Esophagus muscularis mucosa (tissue), 4 donors: ENCODE measurements at regions not wholly inside any gene's neighbourhood (a gene's known extent, or its start where the extent isn't known, plus 50 kb on each side); places are given as distances from the start of the nearest gene placed in this dataset.

Experiments used
- DNase-seq: peaks from one replicate; pipeline ENCODE4 v3.0.0-alpha.2; 2017; ENCODE audit errors: extremely low spot score
- H3K27ac ChIP-seq, 4 donors: fragments of 200-600 bp; sonication (generic); replicated peaks in 1 of 4; 1 replicate in 3 of 4; 2 replicates in 1 of 4; pipeline ENCODE4 v1.5.1; 2016 to 2019; ENCODE audit warnings: mild to moderate bottlenecking in 1 of 4
- H3K27me3 ChIP-seq, 4 donors: fragments of 200-600 bp; sonication (generic); one replicate each; pipeline versions ENCODE4 v1.5.1 to v1.6.0; 2016 to 2019
- H3K36me3 ChIP-seq, 4 donors: fragments of 200-600 bp; sonication (generic); one replicate each; pipeline ENCODE4 v1.5.1; 2016 to 2019
- H3K4me1 ChIP-seq, 4 donors: fragments of 200-600 bp; sonication (generic); one replicate each; pipeline ENCODE4 v1.5.1; 2016 to 2019
- H3K4me3 ChIP-seq, 4 donors: fragments of 200-600 bp; sonication (generic); 1 replicate in 2 of 4; 2 replicates in 2 of 4; pipeline ENCODE4 v1.5.1; 2016 to 2019; ENCODE audit warnings: mild to moderate bottlenecking in 4 of 4, moderate library complexity in 1 of 4
- H3K9me3 ChIP-seq, 4 donors: fragments of 200-600 bp; sonication (generic); 1 replicate in 3 of 4; 2 replicates in 1 of 4; pipeline ENCODE4 v1.5.1; 2016 to 2019
- CTCF ChIP-seq, 3 experiments: fragments of 200-600 bp in 2 of 3; fragments of 450-650 bp in 1 of 3; sonication (generic) in 2 of 3; IDR thresholded peaks; one replicate each; pipeline ENCODE4 v1.5.1; 2017 to 2019; ENCODE audit warnings: antibody characterized with exemption in 3 of 3, mild to moderate bottlenecking in 2 of 3, moderate library complexity in 1 of 3
- EP300 ChIP-seq: sonication (generic); formaldehyde crosslinking; IDR thresholded peaks from one replicate; pipeline ENCODE4 v1.6.1; 2017; ENCODE audit warnings: antibody characterized with exemption
- POLR2A ChIP-seq: fragments of 450-650 bp; IDR thresholded peaks from one replicate; pipeline ENCODE4 v1.6.1; 2017; ENCODE audit warnings: antibody characterized with exemption, moderate library complexity, mild to moderate bottlenecking, low read depth
- POLR2AphosphoS5 ChIP-seq, 2 donors: sonication (generic); formaldehyde crosslinking; IDR thresholded peaks; one replicate each; pipeline ENCODE4 v1.6.1; 2017; ENCODE audit warnings: antibody characterized with exemption in 2 of 2
- WGBS: methylation state at CpG from one replicate; pipeline ENCODE4 v1.1.5; 2018; 5-methylcytosine and 5-hydroxymethylcytosine counted together
- intact Hi-C: fragments of 100-400 bp; cut with DNase I; formaldehyde crosslinking; loops from one replicate; pipeline ENCODE4 v1.15.1; 2023

GRCh38 chr4:148692242-148692641 lies 250.0 kb upstream of the NR3C2 start:
- H3K27me3 ChIP-seq, result no peaks in the 10 kb centered on the region
- H3K27ac ChIP-seq, result peak overlapping the region in 1 of 4 donors; percentile 24
- intact Hi-C loops, result no loop called here
- no peaks in the 10 kb centered on the region for H3K36me3 ChIP-seq
- H3K4me1 ChIP-seq, result peaks cover 0 to 7% (median 2%) of the 10 kb centered on the region in 4 donors
- no peaks in the 10 kb centered on the region for H3K9me3 ChIP-seq
- TF ChIP-seq CTCF (IDR thresholded peaks at IDR 0.05) (no peak), POLR2AphosphoS5 (IDR thresholded peaks at IDR 0.05) (peak in 1 of 2 donors; percentile 61), EP300 (no peak), POLR2A (no peak)
- no peak overlapping the region for H3K4me3 ChIP-seq
- 51% methylated on average over 7 of the region's 7 CpGs for WGBS
- DNase-seq, result no peak

GRCh38 chr4:148686449-148686848 lies 244.2 kb upstream of the NR3C2 start:
- Histone ChIP-seq H3K4me3 (no peak overlapping the region), H3K9me3 (no peaks in the 10 kb centered on the region), H3K27ac (no peak overlapping the region), H3K4me1 (no peaks in the 10 kb centered on the region), H3K27me3 (no peaks in the 10 kb centered on the region), H3K36me3 (no peaks in the 10 kb centered on the region)
- WGBS, result 78% methylated on average over 3 of the region's 3 CpGs
- no peak for TF ChIP-seq POLR2A
- TF ChIP-seq POLR2AphosphoS5 (IDR thresholded peaks at IDR 0.05), result no peak
- no peak for TF ChIP-seq EP300
- TF ChIP-seq CTCF (IDR thresholded peaks at IDR 0.05), result no peak
- DNase-seq, result no peak
- intact Hi-C loops, result no loop called here

- DNase-seq, result no peak
- Histone ChIP-seq H3K27ac (no peak overlapping the region), H3K27me3 (no peaks in the 10 kb centered on the region), H3K9me3 (no peaks in the 10 kb centered on the region), H3K36me3 (no peaks in the 10 kb centered on the region), H3K4me1 (no peaks in the 10 kb centered on the region), H3K4me3 (no peak overlapping the region)
- no peak for TF ChIP-seq POLR2A
- no peak for TF ChIP-seq POLR2AphosphoS5 (IDR thresholded peaks at IDR 0.05)
- no peak for TF ChIP-seq EP300
- no peak for TF ChIP-seq CTCF (IDR thresholded peaks at IDR 0.05)
- intact Hi-C loops, result no loop called here
- 100% methylated on average over 1 of the region's 1 CpG for WGBS
Measured at GRCh38 chr4:148684638-148685037, 242.4 kb upstream of the NR3C2 start.

GRCh38 chr4:148680884-148681283 lies 238.7 kb upstream of the NR3C2 start:
- TF ChIP-seq POLR2AphosphoS5 (IDR thresholded peaks at IDR 0.05), result no peak
- Histone ChIP-seq H3K27ac (no peak overlapping the region), H3K27me3 (no peaks in the 10 kb centered on the region), H3K4me1 (no peaks in the 10 kb centered on the region), H3K4me3 (no peak overlapping the region), H3K9me3 (no peaks in the 10 kb centered on the region), H3K36me3 (no peaks in the 10 kb centered on the region)
- no peak for DNase-seq
- WGBS, result 67% methylated on average over 2 of the region's 2 CpGs
- intact Hi-C loops, result no loop called here

GRCh38 chr4:148676344-148676743 lies 234.1 kb upstream of the NR3C2 start:
- no peak for TF ChIP-seq POLR2AphosphoS5 (IDR thresholded peaks at IDR 0.05)
- no peak for TF ChIP-seq CTCF (IDR thresholded peaks at IDR 0.05)
- no peak for TF ChIP-seq EP300
- TF ChIP-seq POLR2A, result no peak
- no peak overlapping the region for H3K27ac ChIP-seq
- no peaks in the 10 kb centered on the region for H3K4me1 ChIP-seq
- H3K36me3 ChIP-seq, result no peaks in the 10 kb centered on the region
- H3K4me3 ChIP-seq, result no peak overlapping the region
- no peak for DNase-seq
- H3K27me3 ChIP-seq, result no peaks in the 10 kb centered on the region
- intact Hi-C loops, result no loop called here
- H3K9me3 ChIP-seq, result no peaks in the 10 kb centered on the region
